H1 (cell line): ENCODE measurements at regions not wholly inside any gene's neighbourhood (a gene's known extent, or its start where the extent isn't known, plus 50 kb on each side); places are given as distances from the start of the nearest gene placed in this dataset.

Experiments used
- CEBPB ChIP-seq: IDR thresholded peaks from 2 replicates; pipeline ENCODE4 v1.6.1; 2012; ENCODE audit warnings: low read depth, low read length
- GTF2F1 ChIP-seq: IDR thresholded peaks from 2 replicates; pipeline ENCODE4 v1.6.1; 2012; ENCODE audit warnings: low read depth, low read length, improper control_type of control experiment, borderline replicate concordance
- HDAC2 ChIP-seq, 2 experiments: fragments of 300-600 bp in 1 of 2; sonication (generic) in 1 of 2; IDR thresholded peaks; 2 replicates each; pipeline ENCODE4 v1.6.1; 2011 to 2012; ENCODE audit warnings: low read depth in 2 of 2, low read length in 2 of 2, mild to moderate bottlenecking in 2 of 2, moderate library complexity in 2 of 2, borderline replicate concordance in 1 of 2, inconsistent platforms in 1 of 2
- JUN ChIP-seq: IDR thresholded peaks from 2 replicates; pipeline ENCODE4 v1.6.1; 2011; ENCODE audit warnings: low read depth, mild to moderate bottlenecking, improper control_type of control experiment, low read length
- RFX5 ChIP-seq: IDR thresholded peaks from 2 replicates; pipeline ENCODE4 v1.6.1; 2011; ENCODE audit warnings: low read depth, low read length, improper control_type of control experiment, borderline replicate concordance

DNA sequence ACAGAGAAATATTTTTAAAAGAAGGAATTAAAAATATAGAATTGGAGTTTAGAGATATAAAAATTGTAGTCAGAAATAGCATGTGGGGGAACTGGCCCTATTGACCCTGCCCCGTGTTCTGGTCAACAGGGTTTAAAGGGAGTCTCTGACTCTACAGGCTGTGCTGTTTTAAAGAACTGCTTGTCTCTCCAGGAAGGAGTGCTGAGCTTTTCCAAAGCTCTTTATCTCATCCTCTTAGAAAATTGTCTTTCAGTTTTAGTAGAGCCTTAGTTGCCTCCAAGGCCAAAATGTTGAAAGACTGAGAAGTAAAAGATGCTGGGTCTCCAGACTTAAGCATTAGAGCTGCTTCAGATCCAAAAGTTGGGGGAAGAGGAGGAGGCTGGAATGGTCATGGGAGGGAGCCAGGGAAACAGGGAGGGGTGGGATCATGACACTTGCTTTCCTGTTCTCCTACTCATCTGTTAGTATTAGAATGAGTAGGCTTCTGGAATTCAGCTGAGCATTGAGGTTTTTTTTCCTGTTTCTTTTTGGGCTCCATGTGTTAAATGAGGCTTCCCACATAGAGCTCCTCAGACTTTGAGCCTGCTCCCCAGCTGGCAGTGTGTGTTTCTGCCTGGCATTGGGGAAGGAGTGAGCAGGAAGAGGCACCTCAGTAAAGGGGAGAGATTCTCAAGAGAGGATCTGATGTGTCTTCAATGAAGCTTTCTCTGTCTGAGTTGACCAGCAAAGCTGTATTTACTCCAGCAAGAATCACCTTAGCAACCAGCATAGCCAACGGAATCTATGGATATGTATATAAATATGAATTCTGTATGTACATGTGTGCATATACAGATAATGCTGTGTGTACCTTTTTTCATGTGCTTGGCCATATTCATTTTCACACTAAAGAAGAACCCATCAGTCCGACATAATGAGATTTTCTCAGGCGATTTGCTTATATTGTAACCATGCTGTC is 186.8 kb upstream of the FBXO11 start:
- no peak for TF ChIP-seq HDAC2 (IDR thresholded peaks at IDR 0.05; ENCODE audit: borderline replicate concordance in 1 of 2, low read depth in 2 of 2, low read length in 2 of 2)
- TF ChIP-seq RFX5: no peak
- no peak for TF ChIP-seq CEBPB
- no peak for TF ChIP-seq JUN
- no peak for TF ChIP-seq GTF2F1
